A549 (cell line): ENCODE measurements at regions not wholly inside any gene's neighbourhood (a gene's known extent, or its start where the extent isn't known, plus 50 kb on each side); places are given as distances from the start of the nearest gene placed in this dataset.

ENCODE experiments used
- ATAC-seq, 2 experiments: fragments of 200-7000 bp in 1 of 2; fragments of >200 bp in 1 of 2; cut with Nextera tagmentation in 1 of 2; cut with Tn5 transposase in 1 of 2; 3 replicates each; pipeline versions ENCODE4 v1.8.0 to v1.9.1; 2018 to 2020; ENCODE audit warnings: mild to moderate bottlenecking in 1 of 2, moderate library complexity in 1 of 2
- CTCF ChIA-PET: fragments of 300-600 bp; sonication (Branson Sonifier 250); formaldehyde crosslinking; extraction: SDS; loops from one replicate; lab custom pipeline; 2021; ENCODE audit warnings: antibody characterized with exemption, inconsistent platforms; lab: Yijun Ruan, JAX
- POLR2A ChIA-PET: fragments of 350-600 bp; formaldehyde crosslinking; extraction: SDS; loops from one replicate; lab custom pipeline; 2021; ENCODE audit warnings: antibody characterized with exemption, inconsistent platforms; lab: Yijun Ruan, JAX
- DNase-seq, 2 experiments: peaks; one replicate each; pipeline versions ENCODE4 v3.0.0 to v3.0.0-alpha.2; 2011 to 2016; ENCODE audit warnings: low read depth in 1 of 2, low spot score in 1 of 2
- FAIRE-seq: peaks from 2 replicates; lab custom pipeline; 2011; peaks lifted over from hg19 to GRCh38; lab: Jason Lieb, UNC
- H3K27ac ChIP-seq, 2 experiments: fragments of >200 bp; sonication (Bioruptor Twin); formaldehyde crosslinking; 3 replicates each; pipeline ENCODE4 v1.5.1; 2016 to 2017
- H3K4me1 ChIP-seq: fragments of >200 bp; sonication (Bioruptor Twin); formaldehyde crosslinking; 3 replicates; pipeline ENCODE4 v1.6.1; 2016
- H3K4me2 ChIP-seq: fragments of >200 bp; sonication (Bioruptor Twin); formaldehyde crosslinking; 3 replicates; pipeline ENCODE4 v1.6.1; 2016
- H3K4me3 ChIP-seq: fragments of >200 bp; sonication (Bioruptor Twin); formaldehyde crosslinking; 3 replicates; pipeline ENCODE4 v1.5.1; 2016
- H3K9me3 ChIP-seq: fragments of >200 bp; sonication (Bioruptor Twin); formaldehyde crosslinking; 3 replicates; pipeline ENCODE4 v1.6.1; 2016
- BHLHE40 ChIP-seq: IDR thresholded peaks from 2 replicates; pipeline ENCODE4 v1.6.1; 2012; ENCODE audit warnings: low read depth, low read length, inconsistent platforms
- CBX2 ChIP-seq: fragments of 200-600 bp; sonication (generic); IDR thresholded peaks from 2 replicates; pipeline ENCODE4 v1.6.1; 2016; ENCODE audit warnings: low read depth, mild to moderate bottlenecking, borderline replicate concordance
- CBX8 ChIP-seq: fragments of 200-600 bp; sonication (generic); IDR thresholded peaks from 2 replicates; pipeline ENCODE4 v1.6.1; 2016
- CEBPB ChIP-seq, 2 experiments: fragments of >200 bp in 1 of 2; sonication (Bioruptor Twin) in 1 of 2; formaldehyde crosslinking in 1 of 2; IDR thresholded peaks; 2 replicates each; pipeline ENCODE4 v1.6.1; 2012 to 2016
- CHD2 ChIP-seq: fragments of 150-350 bp; IDR thresholded peaks from 2 replicates; pipeline ENCODE4 v1.6.1; 2014; ENCODE audit warnings: low read length; ENCODE audit not compliant: partially characterized antibody
- ELK1 ChIP-seq: fragments of 150-350 bp; IDR thresholded peaks from 2 replicates; pipeline ENCODE4 v1.6.1; 2014; ENCODE audit warnings: low read depth, mild to moderate bottlenecking, low read length
- EP300 ChIP-seq, 2 experiments: fragments of >200 bp; sonication (Bioruptor Twin); formaldehyde crosslinking; IDR thresholded peaks; 2 replicates in 1 of 2; 3 replicates in 1 of 2; pipeline ENCODE4 v1.6.1; 2016 to 2017
- ESRRA ChIP-seq: fragments of 150-350 bp; IDR thresholded peaks from 2 replicates; pipeline ENCODE4 v1.6.1; 2014; ENCODE audit warnings: mild to moderate bottlenecking, low read length, borderline replicate concordance
- FOSL2 ChIP-seq, 2 experiments: fragments of 450-650 bp in 1 of 2; fragments of >200 bp in 1 of 2; sonication (Bioruptor Twin) in 1 of 2; formaldehyde crosslinking; IDR thresholded peaks; 2 replicates each; pipeline versions ENCODE4 v1.5.0 to v1.6.1; 2016 to 2020; ENCODE audit warnings: mild to moderate bottlenecking in 1 of 2, moderate library complexity in 1 of 2
- FOXS1 ChIP-seq: fragments of 250-450 bp; sonication (Bioruptor Pico); IDR thresholded peaks from 2 replicates; pipeline ENCODE4 v1.5.0; 2020; ENCODE audit warnings: mild to moderate bottlenecking, moderate library complexity
- HES2 ChIP-seq: fragments of >200 bp; sonication (Bioruptor Twin); formaldehyde crosslinking; IDR thresholded peaks from 2 replicates; pipeline ENCODE4 v1.6.1; 2016
- HEYL ChIP-seq: fragments of 250-450 bp; sonication (Bioruptor Pico); IDR thresholded peaks from 2 replicates; pipeline ENCODE4 v1.8.0; 2021; ENCODE audit warnings: mild to moderate bottlenecking, moderate library complexity
- HOXB5 ChIP-seq: fragments of 250-450 bp; sonication (Bioruptor Pico); IDR thresholded peaks from 2 replicates; pipeline ENCODE4 v1.5.0; 2020; ENCODE audit warnings: mild to moderate bottlenecking, moderate library complexity
- JUN ChIP-seq, 2 experiments: fragments of >200 bp; sonication (Bioruptor Twin); formaldehyde crosslinking; IDR thresholded peaks; 2 replicates in 1 of 2; 3 replicates in 1 of 2; pipeline ENCODE4 v1.6.1; 2016 to 2017
- JUNB ChIP-seq: fragments of >200 bp; sonication (Bioruptor Twin); formaldehyde crosslinking; IDR thresholded peaks from 2 replicates; pipeline ENCODE4 v1.6.1; 2016
- KDM5A ChIP-seq: fragments of 200-600 bp; sonication (generic); IDR thresholded peaks from 2 replicates; pipeline ENCODE4 v1.6.1; 2016; ENCODE audit warnings: antibody characterized with exemption, mild to moderate bottlenecking
- MAX ChIP-seq: IDR thresholded peaks from 2 replicates; pipeline ENCODE4 v1.6.1; 2012
- MAZ ChIP-seq: fragments of 150-350 bp; IDR thresholded peaks from 2 replicates; pipeline ENCODE4 v1.6.1; 2014; ENCODE audit warnings: antibody characterized with exemption, low read depth, low read length, borderline replicate concordance
- MYC ChIP-seq: IDR thresholded peaks from 2 replicates; pipeline ENCODE4 v1.6.1; 2012; ENCODE audit warnings: mild to moderate bottlenecking, inconsistent platforms, low read length, improper control_type of control experiment, borderline replicate concordance
- RAD21 ChIP-seq, 2 experiments: fragments of >200 bp in 1 of 2; sonication (Bioruptor Twin) in 1 of 2; formaldehyde crosslinking in 1 of 2; IDR thresholded peaks in 1 of 2; conservative IDR thresholded peaks in 1 of 2; 2 replicates in 1 of 2; 3 replicates in 1 of 2; pipeline ENCODE4 v1.6.1; 2012 to 2018; ENCODE audit warnings: inconsistent platforms in 1 of 2
- RARB ChIP-seq: fragments of 250-450 bp; sonication (Bioruptor Pico); IDR thresholded peaks from 2 replicates; pipeline ENCODE4 v1.8.0; 2021; ENCODE audit warnings: mild to moderate bottlenecking, moderate library complexity
- REST ChIP-seq: fragments of 200-600 bp; sonication (generic); IDR thresholded peaks from 2 replicates; pipeline ENCODE4 v1.6.1; 2016; ENCODE audit warnings: antibody characterized with exemption, mild to moderate bottlenecking, moderate library complexity
- RNF2 ChIP-seq: fragments of 200-600 bp; sonication (generic); IDR thresholded peaks from 2 replicates; pipeline ENCODE4 v1.6.1; 2016; ENCODE audit warnings: low read depth, mild to moderate bottlenecking, antibody characterized with exemption, moderate library complexity, borderline replicate concordance
- SMC3 ChIP-seq: fragments of >200 bp; sonication (Bioruptor Twin); formaldehyde crosslinking; IDR thresholded peaks from 3 replicates; pipeline ENCODE4 v1.6.1; 2018; ENCODE audit warnings: inconsistent platforms
- TFCP2L1 ChIP-seq: fragments of 250-450 bp; sonication (Bioruptor Pico); IDR thresholded peaks from 2 replicates; pipeline ENCODE4 v1.5.0; 2021; ENCODE audit warnings: mild to moderate bottlenecking
- USF2 ChIP-seq: fragments of 450-650 bp; IDR thresholded peaks from 2 replicates; pipeline ENCODE4 v1.6.1; 2014; ENCODE audit warnings: antibody characterized with exemption
- WGBS: methylation state at CpG from one replicate; pipeline ENCODE4 v1.1.6; 2017; ENCODE audit errors: missing lambda C conversion rate; 5-methylcytosine and 5-hydroxymethylcytosine counted together

GRCh38 chr5:12322042-12322441 is 417.8 kb upstream of the CTNND2 start:
- Histone ChIP-seq H3K27ac (no peak overlapping the region), H3K9me3 (no peaks in the 10 kb centered on the region), H3K4me2 (no peak overlapping the region), H3K4me1 (no peaks in the 10 kb centered on the region), H3K4me3 (no peak overlapping the region)
- 17% methylated on average over 1 of the region's 1 CpG for WGBS
- FAIRE-seq: no peak
- no peak for ATAC-seq
- TF ChIP-seq CBX2 (no peak), MAZ (no peak), FOXS1 (CRISPR knock-in tag) (no peak), ELK1 (no peak), MYC (no peak), CBX8 (no peak), RARB (CRISPR knock-in tag) (no peak), CEBPB (IDR thresholded peaks at IDR 0.05) (no peak), ESRRA (no peak), EP300 (IDR thresholded peaks at IDR 0.05) (no peak)
- ChIA-PET POLR2A (no interaction called here), CTCF (no interaction called here)
- DNase-seq: no peak

GRCh38 chr5:12320331-12320730 is 416.1 kb upstream of the CTNND2 start:
- no peak for TF ChIP-seq REST
- TF ChIP-seq EP300 (IDR thresholded peaks at IDR 0.05): no peak
- TF ChIP-seq JUNB: no peak
- TF ChIP-seq USF2: no peak
- TF ChIP-seq HOXB5 (CRISPR knock-in tag): no peak
- TF ChIP-seq RAD21 (conservative IDR thresholded peaks at IDR 0.05 in 1 of 2, IDR thresholded peaks at IDR 0.05 in 1 of 2): no peak
- no peak for TF ChIP-seq KDM5A
- TF ChIP-seq JUN (IDR thresholded peaks at IDR 0.05): no peak
- TF ChIP-seq TFCP2L1 (CRISPR knock-in tag): no peak
- no peak for TF ChIP-seq RNF2
- no peak for TF ChIP-seq HEYL (CRISPR knock-in tag)
- TF ChIP-seq BHLHE40: no peak
- TF ChIP-seq FOSL2 (IDR thresholded peaks at IDR 0.05): no peak
- no peak for TF ChIP-seq FOSL2 (CRISPR knock-in tag; IDR thresholded peaks at IDR 0.05)
- TF ChIP-seq CHD2: no peak
- TF ChIP-seq RARB (CRISPR knock-in tag): no peak
- TF ChIP-seq HES2: no peak
- no peak for TF ChIP-seq MAX
- TF ChIP-seq SMC3: no peak
- DNase-seq (no peak), ATAC-seq (no peak), FAIRE-seq (no peak)
- ChIA-PET CTCF (no interaction called here), POLR2A (no interaction called here)
- H3K4me1 ChIP-seq: no peaks in the 10 kb centered on the region
- no peaks in the 10 kb centered on the region for H3K9me3 ChIP-seq
- H3K27ac ChIP-seq: no peak overlapping the region
- 9% methylated on average over 3 of the region's 3 CpGs for WGBS
- no peak overlapping the region for H3K4me3 ChIP-seq
- no peak overlapping the region for H3K4me2 ChIP-seq
